ENCODE measurements at regions not wholly inside any gene's neighbourhood (a gene's known extent, or its start where the extent isn't known, plus 50 kb on each side); places are given as distances from the start of the nearest gene placed in this dataset.

- TF ChIP-seq, protein P1, sequence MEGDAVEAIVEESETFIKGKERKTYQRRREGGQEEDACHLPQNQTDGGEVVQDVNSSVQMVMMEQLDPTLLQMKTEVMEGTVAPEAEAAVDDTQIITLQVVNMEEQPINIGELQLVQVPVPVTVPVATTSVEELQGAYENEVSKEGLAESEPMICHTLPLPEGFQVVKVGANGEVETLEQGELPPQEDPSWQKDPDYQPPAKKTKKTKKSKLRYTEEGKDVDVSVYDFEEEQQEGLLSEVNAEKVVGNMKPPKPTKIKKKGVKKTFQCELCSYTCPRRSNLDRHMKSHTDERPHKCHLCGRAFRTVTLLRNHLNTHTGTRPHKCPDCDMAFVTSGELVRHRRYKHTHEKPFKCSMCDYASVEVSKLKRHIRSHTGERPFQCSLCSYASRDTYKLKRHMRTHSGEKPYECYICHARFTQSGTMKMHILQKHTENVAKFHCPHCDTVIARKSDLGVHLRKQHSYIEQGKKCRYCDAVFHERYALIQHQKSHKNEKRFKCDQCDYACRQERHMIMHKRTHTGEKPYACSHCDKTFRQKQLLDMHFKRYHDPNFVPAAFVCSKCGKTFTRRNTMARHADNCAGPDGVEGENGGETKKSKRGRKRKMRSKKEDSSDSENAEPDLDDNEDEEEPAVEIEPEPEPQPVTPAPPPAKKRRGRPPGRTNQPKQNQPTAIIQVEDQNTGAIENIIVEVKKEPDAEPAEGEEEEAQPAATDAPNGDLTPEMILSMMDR (conservative IDR thresholded peaks at IDR 0.05; ENCODE audit: low read depth, low read length) = no peak
- TF ChIP-seq EZH2 (IDR thresholded peaks at IDR 0.05; ENCODE audit: borderline replicate concordance, low read depth, low read length, poor library complexity, severe bottlenecking) = no peak
Observed at GRCh38 chr2:36140391-36140790, 215.2 kb upstream of the CRIM1 start.
